ENCODE measurements at regions not wholly inside any gene's neighbourhood (a gene's known extent, or its start where the extent isn't known, plus 50 kb on each side); places are given as distances from the start of the nearest gene placed in this dataset.
"Not testable (repeated sequence)": the region's sequence is repeated elsewhere in the genome, so short reads cannot be mapped to it uniquely, and the experiment has no call there.

- H4K20me1 ChIP-seq (ENCODE audit: insufficient read depth, low read length) = no peaks in the 10 kb centered on the region
- no peak overlapping the region for H3K4me3 ChIP-seq (ENCODE audit: insufficient read depth, low read length)
These were observed 180.4 kb upstream of the B3GAT1 start for GRCh38 chr11:134592391-134592990.

GRCh38 chr11:134591338-134591737 lies 179.3 kb upstream of the B3GAT1 start:
- H2AFZ ChIP-seq (ENCODE audit: low read length) = no peak overlapping the region
- H4K20me1 ChIP-seq (ENCODE audit: insufficient read depth, low read length) = no peaks in the 10 kb centered on the region
- no peaks in the 10 kb centered on the region for H3K4me1 ChIP-seq (ENCODE audit: insufficient read depth, low read length)
- no peak overlapping the region for H3K4me3 ChIP-seq (ENCODE audit: insufficient read depth, low read length)
- no peaks in the 10 kb centered on the region for H3K27me3 ChIP-seq (ENCODE audit: insufficient read depth, low read length)
- DNase-seq (ENCODE audit: insufficient read length, low spot score, missing footprints) = no peak
- no peak overlapping the region for H3K4me2 ChIP-seq (ENCODE audit: insufficient read depth, low read length)
- H3K79me2 ChIP-seq (ENCODE audit: insufficient read depth, low read length) = no peaks in the 10 kb centered on the region
- TF ChIP-seq, protein P1, sequence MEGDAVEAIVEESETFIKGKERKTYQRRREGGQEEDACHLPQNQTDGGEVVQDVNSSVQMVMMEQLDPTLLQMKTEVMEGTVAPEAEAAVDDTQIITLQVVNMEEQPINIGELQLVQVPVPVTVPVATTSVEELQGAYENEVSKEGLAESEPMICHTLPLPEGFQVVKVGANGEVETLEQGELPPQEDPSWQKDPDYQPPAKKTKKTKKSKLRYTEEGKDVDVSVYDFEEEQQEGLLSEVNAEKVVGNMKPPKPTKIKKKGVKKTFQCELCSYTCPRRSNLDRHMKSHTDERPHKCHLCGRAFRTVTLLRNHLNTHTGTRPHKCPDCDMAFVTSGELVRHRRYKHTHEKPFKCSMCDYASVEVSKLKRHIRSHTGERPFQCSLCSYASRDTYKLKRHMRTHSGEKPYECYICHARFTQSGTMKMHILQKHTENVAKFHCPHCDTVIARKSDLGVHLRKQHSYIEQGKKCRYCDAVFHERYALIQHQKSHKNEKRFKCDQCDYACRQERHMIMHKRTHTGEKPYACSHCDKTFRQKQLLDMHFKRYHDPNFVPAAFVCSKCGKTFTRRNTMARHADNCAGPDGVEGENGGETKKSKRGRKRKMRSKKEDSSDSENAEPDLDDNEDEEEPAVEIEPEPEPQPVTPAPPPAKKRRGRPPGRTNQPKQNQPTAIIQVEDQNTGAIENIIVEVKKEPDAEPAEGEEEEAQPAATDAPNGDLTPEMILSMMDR (IDR thresholded peaks at IDR 0.05; ENCODE audit: extremely low read depth, low read depth, low read length) = no peak
- H3K36me3 ChIP-seq (ENCODE audit: insufficient read depth, low read length) = no peaks in the 10 kb centered on the region
- H3K9me3 ChIP-seq (ENCODE audit: low read depth, low read length) = no peaks in the 10 kb centered on the region
- no peak overlapping the region for H3K27ac ChIP-seq (ENCODE audit: low read depth, low read length)

More at GRCh38 chr11:134592391-134592990, 180.4 kb upstream of the B3GAT1 start:
- no peak for DNase-seq (ENCODE audit: insufficient read length, low spot score, missing footprints)
- no peaks in the 10 kb centered on the region for H3K27me3 ChIP-seq (ENCODE audit: insufficient read depth, low read length)
- no peaks in the 10 kb centered on the region for H3K36me3 ChIP-seq (ENCODE audit: insufficient read depth, low read length)
- no peaks in the 10 kb centered on the region for H3K9me3 ChIP-seq (ENCODE audit: low read depth, low read length)
- H3K4me2 ChIP-seq (ENCODE audit: insufficient read depth, low read length) = no peak overlapping the region
- TF ChIP-seq, protein P1 (IDR thresholded peaks at IDR 0.05; ENCODE audit: extremely low read depth, low read depth, low read length) = no peak
- H3K27ac ChIP-seq (ENCODE audit: low read depth, low read length) = no peak overlapping the region
- H3K79me2 ChIP-seq (ENCODE audit: insufficient read depth, low read length) = no peaks in the 10 kb centered on the region
- H3K4me1 ChIP-seq (ENCODE audit: insufficient read depth, low read length) = no peaks in the 10 kb centered on the region
- no peak overlapping the region for H2AFZ ChIP-seq (ENCODE audit: low read length)

- Histone ChIP-seq H3K4me3 (ENCODE audit: insufficient read depth, low read length) (no peak overlapping the region), H3K9me3 (ENCODE audit: low read depth, low read length) (no peaks in the 10 kb centered on the region), H3K36me3 (ENCODE audit: insufficient read depth, low read length) (no peaks in the 10 kb centered on the region), H3K79me2 (ENCODE audit: insufficient read depth, low read length) (no peaks in the 10 kb centered on the region), H3K27ac (ENCODE audit: low read depth, low read length) (no peak overlapping the region), H3K4me1 (ENCODE audit: insufficient read depth, low read length) (no peaks in the 10 kb centered on the region), H3K4me2 (ENCODE audit: insufficient read depth, low read length) (no peak overlapping the region), H2AFZ (ENCODE audit: low read length) (no peak overlapping the region), H4K20me1 (ENCODE audit: insufficient read depth, low read length) (no peaks in the 10 kb centered on the region), H3K27me3 (ENCODE audit: insufficient read depth, low read length) (no peaks in the 10 kb centered on the region)
- no peak for DNase-seq (ENCODE audit: insufficient read length, low spot score, missing footprints)
- TF ChIP-seq, protein P1 (IDR thresholded peaks at IDR 0.05; ENCODE audit: extremely low read depth, low read depth, low read length) = no peak
These were observed 177.1 kb upstream of the B3GAT1 start for GRCh38 chr11:134589129-134589528.

DNA sequence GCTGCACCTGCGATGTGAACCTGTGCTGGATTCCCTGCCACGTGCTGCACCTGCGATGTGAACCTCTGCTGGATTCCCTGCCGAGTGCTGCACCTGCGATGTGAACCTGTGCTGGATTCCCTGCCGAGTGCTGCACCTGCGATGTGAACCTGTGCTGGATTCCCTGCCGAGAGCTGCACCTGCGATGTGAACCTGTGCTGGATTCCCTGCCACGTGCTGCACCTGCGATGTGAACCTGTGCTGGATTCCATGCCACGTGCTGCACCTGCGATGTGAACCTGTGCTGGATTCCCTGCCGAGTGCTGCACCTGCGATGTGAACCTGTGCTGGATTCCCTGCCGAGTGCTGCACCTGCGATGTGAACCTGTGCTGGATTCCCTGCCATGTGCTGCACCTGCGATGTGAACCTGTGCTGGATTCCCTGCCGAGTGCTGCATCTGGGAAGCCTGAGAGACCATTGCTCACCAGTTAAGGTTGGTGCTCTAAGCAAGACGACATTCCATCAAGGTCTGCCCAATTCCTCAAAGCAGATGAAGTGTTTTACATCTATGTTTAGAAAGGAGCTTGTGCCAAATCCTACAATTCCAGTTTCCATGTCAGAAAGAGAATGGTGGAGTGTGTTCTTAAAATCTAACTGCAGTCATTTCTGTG lies 176.5 kb upstream of the B3GAT1 start:
- not testable (repeated sequence) for H3K27me3 ChIP-seq (ENCODE audit: insufficient read depth, low read length); H3K4me3 ChIP-seq (ENCODE audit: insufficient read depth, low read length); H3K36me3 ChIP-seq (ENCODE audit: insufficient read depth, low read length); H3K4me1 ChIP-seq (ENCODE audit: insufficient read depth, low read length); H3K4me2 ChIP-seq (ENCODE audit: insufficient read depth, low read length); H4K20me1 ChIP-seq (ENCODE audit: insufficient read depth, low read length); H3K79me2 ChIP-seq (ENCODE audit: insufficient read depth, low read length); H3K27ac ChIP-seq (ENCODE audit: low read depth, low read length); DNase-seq (ENCODE audit: insufficient read length, low spot score, missing footprints); H3K9me3 ChIP-seq (ENCODE audit: low read depth, low read length); H2AFZ ChIP-seq (ENCODE audit: low read length)

All from osteoblast (primary cell).